RWPE2 (cell line): ENCODE measurements at regions not wholly inside any gene's neighbourhood (a gene's known extent, or its start where the extent isn't known, plus 50 kb on each side); places are given as distances from the start of the nearest gene placed in this dataset.
A peak's percentile ranks its signal among the peaks of the same experiment; 100 is the strongest.

Experiments used
- ATAC-seq: fragments of 200-7000 bp; cut with Tn5 transposase; 3 replicates; pipeline ENCODE4 v1.9.1; 2021; ENCODE audit warnings: low read depth
- DNase-seq: peaks from one replicate; pipeline ENCODE4 v3.0.0-alpha.2; 2020; ENCODE audit warnings: low spot score
- H3K27ac ChIP-seq: fragments of 450-650 bp; 2 replicates; pipeline ENCODE4 v1.5.1; 2017; ENCODE audit warnings: mild to moderate bottlenecking; ENCODE audit not compliant: poor library complexity, severe bottlenecking
- H3K27me3 ChIP-seq: fragments of 250-450 bp; sonication (Bioruptor Pico); 2 replicates; pipeline ENCODE4 v1.5.1; 2021; ENCODE audit warnings: mild to moderate bottlenecking, moderate library complexity; ENCODE audit not compliant: insufficient read depth, poor library complexity, severe bottlenecking
- H3K36me3 ChIP-seq: fragments of 250-450 bp; sonication (Bioruptor Pico); 2 replicates; pipeline ENCODE4 v1.5.1; 2020; ENCODE audit warnings: low read depth, mild to moderate bottlenecking, moderate library complexity
- H3K4me1 ChIP-seq: fragments of 250-450 bp; sonication (Bioruptor Pico); 2 replicates; pipeline ENCODE4 v1.5.1; 2021; ENCODE audit warnings: mild to moderate bottlenecking, moderate library complexity; ENCODE audit not compliant: insufficient read depth, poor library complexity, severe bottlenecking
- H3K4me3 ChIP-seq: fragments of 250-450 bp; sonication (Bioruptor Pico); 2 replicates; pipeline ENCODE4 v1.5.1; 2021; ENCODE audit warnings: mild to moderate bottlenecking, moderate library complexity; ENCODE audit not compliant: severe bottlenecking
- H3K9me3 ChIP-seq: fragments of 250-450 bp; sonication (Bioruptor Pico); 2 replicates; pipeline ENCODE4 v1.5.1; 2021; ENCODE audit warnings: mild to moderate bottlenecking, moderate library complexity; ENCODE audit not compliant: severe bottlenecking
- TF ChIP-seq, protein P1 (sequence below): fragments of 450-650 bp; IDR thresholded peaks from one replicate; pipeline ENCODE4 v1.5.1; 2017; ENCODE audit warnings: mild to moderate bottlenecking, moderate library complexity; ENCODE audit not compliant: poor library complexity, severe bottlenecking

GRCh38 chr1:165067829-165068228, 288.7 kb downstream of the LMX1A start:
- Histone ChIP-seq H3K9me3 (no peaks in the 10 kb centered on the region), H3K27ac (no peak overlapping the region), H3K4me1 (no peaks in the 10 kb centered on the region), H3K36me3 (no peaks in the 10 kb centered on the region), H3K27me3 (no peaks in the 10 kb centered on the region), H3K4me3 (no peak overlapping the region)
- DNase-seq = no peak
- ATAC-seq = no peak
- TF ChIP-seq, protein P1, sequence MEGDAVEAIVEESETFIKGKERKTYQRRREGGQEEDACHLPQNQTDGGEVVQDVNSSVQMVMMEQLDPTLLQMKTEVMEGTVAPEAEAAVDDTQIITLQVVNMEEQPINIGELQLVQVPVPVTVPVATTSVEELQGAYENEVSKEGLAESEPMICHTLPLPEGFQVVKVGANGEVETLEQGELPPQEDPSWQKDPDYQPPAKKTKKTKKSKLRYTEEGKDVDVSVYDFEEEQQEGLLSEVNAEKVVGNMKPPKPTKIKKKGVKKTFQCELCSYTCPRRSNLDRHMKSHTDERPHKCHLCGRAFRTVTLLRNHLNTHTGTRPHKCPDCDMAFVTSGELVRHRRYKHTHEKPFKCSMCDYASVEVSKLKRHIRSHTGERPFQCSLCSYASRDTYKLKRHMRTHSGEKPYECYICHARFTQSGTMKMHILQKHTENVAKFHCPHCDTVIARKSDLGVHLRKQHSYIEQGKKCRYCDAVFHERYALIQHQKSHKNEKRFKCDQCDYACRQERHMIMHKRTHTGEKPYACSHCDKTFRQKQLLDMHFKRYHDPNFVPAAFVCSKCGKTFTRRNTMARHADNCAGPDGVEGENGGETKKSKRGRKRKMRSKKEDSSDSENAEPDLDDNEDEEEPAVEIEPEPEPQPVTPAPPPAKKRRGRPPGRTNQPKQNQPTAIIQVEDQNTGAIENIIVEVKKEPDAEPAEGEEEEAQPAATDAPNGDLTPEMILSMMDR = no peak

- Histone ChIP-seq H3K36me3 (no peaks in the 10 kb centered on the region), H3K9me3 (no peaks in the 10 kb centered on the region), H3K4me3 (no peak overlapping the region), H3K27ac (no peak overlapping the region), H3K27me3 (no peaks in the 10 kb centered on the region), H3K4me1 (no peaks in the 10 kb centered on the region)
- TF ChIP-seq, protein P1 = no peak
- DNase-seq (no peak), ATAC-seq (no peak)
Measured at GRCh38 chr1:165063181-165063965, 293.1 kb downstream of the LMX1A start.

GRCh38 chr1:165062346-165062745, 294.2 kb downstream of the LMX1A start:
- Histone ChIP-seq H3K27ac (no peak overlapping the region), H3K27me3 (no peaks in the 10 kb centered on the region), H3K4me3 (no peak overlapping the region), H3K9me3 (no peaks in the 10 kb centered on the region), H3K36me3 (no peaks in the 10 kb centered on the region), H3K4me1 (no peaks in the 10 kb centered on the region)
- DNase-seq (no peak), ATAC-seq (no peak)
- TF ChIP-seq, protein P1 = no peak

GRCh38 chr1:165060285-165060793, 296.2 kb downstream of the LMX1A start:
- Histone ChIP-seq H3K36me3 (no peaks in the 10 kb centered on the region), H3K4me3 (no peak overlapping the region), H3K27me3 (no peaks in the 10 kb centered on the region), H3K27ac (no peak overlapping the region), H3K9me3 (no peaks in the 10 kb centered on the region), H3K4me1 (no peaks in the 10 kb centered on the region)
- ATAC-seq (peak; percentile 73), DNase-seq (no peak)
- TF ChIP-seq, protein P1 = no peak

DNA sequence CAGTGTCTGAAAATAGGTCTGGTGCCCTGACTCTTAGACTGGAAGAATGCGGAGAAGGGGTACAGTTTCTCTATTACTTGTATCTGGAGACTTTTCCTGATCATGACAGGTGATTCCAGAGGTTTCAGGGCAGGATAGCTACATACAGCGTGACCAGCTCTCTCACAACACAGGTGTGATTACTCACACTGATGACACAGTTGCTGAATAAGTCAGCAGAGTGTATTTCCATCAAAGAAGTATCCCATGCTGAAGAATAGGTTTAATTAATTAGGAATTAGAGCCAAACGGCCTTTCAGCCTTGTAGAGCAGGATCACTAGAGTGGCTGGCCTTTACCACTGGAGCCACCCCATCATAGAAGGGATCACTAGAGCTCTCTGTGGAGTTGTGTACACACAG, 298.6 kb downstream of the LMX1A start:
- Histone ChIP-seq H3K4me1 (no peaks in the 10 kb centered on the region), H3K27me3 (no peaks in the 10 kb centered on the region), H3K9me3 (no peaks in the 10 kb centered on the region), H3K36me3 (no peaks in the 10 kb centered on the region), H3K4me3 (no peak overlapping the region), H3K27ac (no peak overlapping the region)
- DNase-seq = no peak
- TF ChIP-seq, protein P1 = no peak
- peak; percentile 52; the same call in 1 of the 3 replicates for ATAC-seq
